ENCODE measurements at regions not wholly inside any gene's neighbourhood (a gene's known extent, or its start where the extent isn't known, plus 50 kb on each side); places are given as distances from the start of the nearest gene placed in this dataset.

- TF ChIP-seq MAX (IDR thresholded peaks at IDR 0.05; ENCODE audit: low read depth, low read length) (no peak), IKZF2 (IDR thresholded peaks at IDR 0.05) (0 out of 4 replicates have a peak, but pooled peaks of 1 of the 2 experiments have one; percentile 14), RFX5 (IDR thresholded peaks at IDR 0.05; ENCODE audit: low read depth, low read length) (no peak), HDAC2 (IDR thresholded peaks at IDR 0.05) (no peak), IRF4 (IDR thresholded peaks at IDR 0.05; ENCODE audit: low read depth, low read length) (no peak), GATAD2B (conservative IDR thresholded peaks at IDR 0.05; ENCODE audit: low read depth) (no peak), MYB (IDR thresholded peaks at IDR 0.05; ENCODE audit: borderline replicate concordance, low read depth, low read length) (no peak), BACH1 (IDR thresholded peaks at IDR 0.05; ENCODE audit: borderline replicate concordance) (no peak), GABPA (IDR thresholded peaks at IDR 0.05; ENCODE audit: low read depth) (no peak), HCFC1 (IDR thresholded peaks at IDR 0.05; ENCODE audit: low read length) (no peak), ZBTB4 (CRISPR knock-in tag; IDR thresholded peaks at IDR 0.05) (no peak), SIN3A (IDR thresholded peaks at IDR 0.05; ENCODE audit: low read depth, low read length) (no peak), TCF12 (IDR thresholded peaks at IDR 0.05; ENCODE audit: low read depth, low read length) (no peak), NR2C2 (IDR thresholded peaks at IDR 0.05; ENCODE audit: borderline replicate concordance, control insufficient read depth, insufficient read length, low read depth) (no peak), SIX5 (IDR thresholded peaks at IDR 0.05; ENCODE audit: low read depth, low read length, severe bottlenecking) (no peak), HSF1 (IDR thresholded peaks at IDR 0.05; ENCODE audit: low read depth, low read length) (no peak), STAT3 (IDR thresholded peaks at IDR 0.05; ENCODE audit: low read depth, low read length) (no peak), POLR2A (IDR thresholded peaks at IDR 0.05; ENCODE audit: low read depth, low read length) (no peak), NRF1 (conservative IDR thresholded peaks at IDR 0.05; ENCODE audit: low read depth, low read length) (no peak), MEF2B (IDR thresholded peaks at IDR 0.05; ENCODE audit: partially characterized antibody, poor library complexity, severe bottlenecking) (peak; percentile 29), CREM (IDR thresholded peaks at IDR 0.05; ENCODE audit: low read depth) (peak; percentile 65), POLR2AphosphoS5 (IDR thresholded peaks at IDR 0.05; ENCODE audit: low read length) (no peak), RCOR1 (conservative IDR thresholded peaks at IDR 0.05; ENCODE audit: low read depth, low read length) (no peak)
- TF ChIP-seq, protein P1, sequence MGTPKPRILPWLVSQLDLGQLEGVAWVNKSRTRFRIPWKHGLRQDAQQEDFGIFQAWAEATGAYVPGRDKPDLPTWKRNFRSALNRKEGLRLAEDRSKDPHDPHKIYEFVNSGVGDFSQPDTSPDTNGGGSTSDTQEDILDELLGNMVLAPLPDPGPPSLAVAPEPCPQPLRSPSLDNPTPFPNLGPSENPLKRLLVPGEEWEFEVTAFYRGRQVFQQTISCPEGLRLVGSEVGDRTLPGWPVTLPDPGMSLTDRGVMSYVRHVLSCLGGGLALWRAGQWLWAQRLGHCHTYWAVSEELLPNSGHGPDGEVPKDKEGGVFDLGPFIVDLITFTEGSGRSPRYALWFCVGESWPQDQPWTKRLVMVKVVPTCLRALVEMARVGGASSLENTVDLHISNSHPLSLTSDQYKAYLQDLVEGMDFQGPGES (IDR thresholded peaks at IDR 0.05): no peak
Observed at GRCh38 chr10:8416192-8416701, 361.8 kb downstream of the GATA3 start (continued).
